ENCODE measurements at regions not wholly inside any gene's neighbourhood (a gene's known extent, or its start where the extent isn't known, plus 50 kb on each side); places are given as distances from the start of the nearest gene placed in this dataset.

DNA sequence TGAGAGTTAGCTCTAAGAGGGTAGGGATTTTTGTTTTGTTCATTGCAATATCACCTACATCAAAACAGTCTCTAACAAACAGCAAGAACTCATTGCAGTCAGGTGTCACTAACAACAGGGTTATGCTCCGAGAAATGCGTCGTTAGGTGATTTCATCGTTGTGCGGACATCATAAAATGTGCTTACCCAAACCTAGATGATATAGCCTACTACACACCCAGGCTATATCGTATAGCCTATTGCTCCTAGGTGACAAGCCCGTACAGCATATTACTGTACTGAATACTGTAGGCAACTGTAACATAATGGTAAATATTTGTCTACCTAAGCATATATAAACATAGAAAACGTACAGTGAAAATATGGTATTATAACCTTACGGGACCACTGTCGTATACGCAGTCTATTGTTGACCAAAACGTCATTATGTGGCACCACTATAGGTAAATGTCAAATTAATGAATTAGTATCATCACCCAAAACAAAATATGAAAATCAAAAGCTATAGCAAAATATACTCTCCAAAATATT, 49.9 kb upstream of the TAB2 start:
- Histone ChIP-seq H3K4me3 (ENCODE audit: insufficient read depth, low read length) (no peak overlapping the region), H3K4me2 (ENCODE audit: insufficient read depth, low read length) (no peak overlapping the region), H3K79me2 (ENCODE audit: insufficient read depth, low read length) (no peaks in the 10 kb centered on the region), H3K27me3 (ENCODE audit: insufficient read depth, low read length) (peaks cover 30% of the 10 kb centered on the region), H3K4me1 (ENCODE audit: insufficient read depth, low read length) (no peaks in the 10 kb centered on the region), H3K9me3 (ENCODE audit: low read depth, low read length) (no peaks in the 10 kb centered on the region), H2AFZ (ENCODE audit: low read length) (no peak overlapping the region), H4K20me1 (ENCODE audit: insufficient read depth, low read length) (no peaks in the 10 kb centered on the region), H3K27ac (ENCODE audit: low read depth, low read length) (no peak overlapping the region), H3K36me3 (ENCODE audit: insufficient read depth, low read length) (no peaks in the 10 kb centered on the region)
- no peak for DNase-seq (ENCODE audit: insufficient read length, low spot score, missing footprints)
- TF ChIP-seq, protein P1, sequence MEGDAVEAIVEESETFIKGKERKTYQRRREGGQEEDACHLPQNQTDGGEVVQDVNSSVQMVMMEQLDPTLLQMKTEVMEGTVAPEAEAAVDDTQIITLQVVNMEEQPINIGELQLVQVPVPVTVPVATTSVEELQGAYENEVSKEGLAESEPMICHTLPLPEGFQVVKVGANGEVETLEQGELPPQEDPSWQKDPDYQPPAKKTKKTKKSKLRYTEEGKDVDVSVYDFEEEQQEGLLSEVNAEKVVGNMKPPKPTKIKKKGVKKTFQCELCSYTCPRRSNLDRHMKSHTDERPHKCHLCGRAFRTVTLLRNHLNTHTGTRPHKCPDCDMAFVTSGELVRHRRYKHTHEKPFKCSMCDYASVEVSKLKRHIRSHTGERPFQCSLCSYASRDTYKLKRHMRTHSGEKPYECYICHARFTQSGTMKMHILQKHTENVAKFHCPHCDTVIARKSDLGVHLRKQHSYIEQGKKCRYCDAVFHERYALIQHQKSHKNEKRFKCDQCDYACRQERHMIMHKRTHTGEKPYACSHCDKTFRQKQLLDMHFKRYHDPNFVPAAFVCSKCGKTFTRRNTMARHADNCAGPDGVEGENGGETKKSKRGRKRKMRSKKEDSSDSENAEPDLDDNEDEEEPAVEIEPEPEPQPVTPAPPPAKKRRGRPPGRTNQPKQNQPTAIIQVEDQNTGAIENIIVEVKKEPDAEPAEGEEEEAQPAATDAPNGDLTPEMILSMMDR (IDR thresholded peaks at IDR 0.05; ENCODE audit: extremely low read depth, low read depth, low read length), result no peak

All from osteoblast (primary cell).